ENCODE measurements at regions not wholly inside any gene's neighbourhood (a gene's known extent, or its start where the extent isn't known, plus 50 kb on each side); places are given as distances from the start of the nearest gene placed in this dataset.

GRCh38 chr2:15084826-15085489 is 452.4 kb downstream of the LRATD1 start:
- TF ChIP-seq CTCF (IDR thresholded peaks at IDR 0.05), result no peak
- no peak for TF ChIP-seq REST (IDR thresholded peaks at IDR 0.05; ENCODE audit: insufficient read depth in 1 of 2, low read depth in 2 of 2, low read length in 1 of 2)
- no peak for TF ChIP-seq POLR2AphosphoS5 (IDR thresholded peaks at IDR 0.05; ENCODE audit: low read depth, low read length)
- TF ChIP-seq SIN3A (IDR thresholded peaks at IDR 0.05; ENCODE audit: borderline replicate concordance, insufficient read depth, low read depth, low read length), result no peak

Measured in Panc1 (cell line).